ENCODE measurements at regions not wholly inside any gene's neighbourhood (a gene's known extent, or its start where the extent isn't known, plus 50 kb on each side); places are given as distances from the start of the nearest gene placed in this dataset.

GRCh38 chr13:103255587-103256301 lies 189.5 kb upstream of the SLC10A2 start:
- no peak for DNase-seq

DNA sequence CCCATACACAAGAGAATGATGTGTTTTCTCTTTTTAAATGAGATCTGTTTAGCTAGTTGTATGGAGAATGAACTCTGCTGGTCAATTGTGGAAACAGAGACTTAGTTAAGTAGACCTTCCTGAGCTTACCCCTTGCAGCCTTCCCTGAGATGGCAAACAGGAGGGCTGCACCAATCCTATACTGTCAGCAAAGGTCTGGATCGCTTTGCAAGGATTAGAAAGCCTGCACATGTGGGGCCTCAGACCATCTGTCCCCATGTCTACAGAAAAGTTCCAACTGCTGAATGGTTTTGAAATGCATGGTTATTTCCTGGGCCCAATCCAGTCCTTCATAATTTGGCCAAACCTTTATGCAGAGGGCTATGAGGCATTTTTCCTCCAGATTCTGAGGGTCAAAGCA lies 183.9 kb upstream of the SLC10A2 start:
- no peak for DNase-seq

GRCh38 chr13:103246581-103247200 lies 180.5 kb upstream of the SLC10A2 start:
- no peak for DNase-seq

- DNase-seq = no peak
Measured at GRCh38 chr13:103243495-103243894, 177.3 kb upstream of the SLC10A2 start.

DNA sequence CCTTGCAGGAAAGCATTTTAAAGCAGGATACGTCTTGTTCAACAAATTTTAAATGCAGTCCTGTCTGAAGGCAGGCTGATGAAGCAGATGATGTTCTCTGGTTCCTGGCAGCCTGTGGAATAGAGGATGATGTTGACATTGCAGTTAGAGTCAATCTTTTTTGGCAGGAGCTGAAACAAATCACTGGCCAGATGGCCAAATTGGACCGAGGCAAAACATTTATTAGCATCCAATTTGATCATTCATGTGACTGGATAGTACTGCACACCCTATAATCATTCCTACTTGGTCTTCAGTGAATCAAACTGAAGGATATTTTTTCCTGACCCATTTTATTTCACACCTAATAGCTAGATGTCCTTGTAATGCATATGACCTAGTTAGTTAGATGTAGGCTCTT lies 172.2 kb upstream of the SLC10A2 start:
- no peak for DNase-seq

GRCh38 chr13:103236213-103236612 lies 170.0 kb upstream of the SLC10A2 start:
- DNase-seq = no peak

GRCh38 chr13:103229674-103230073 lies 163.5 kb upstream of the SLC10A2 start:
- DNase-seq = no peak

DNA sequence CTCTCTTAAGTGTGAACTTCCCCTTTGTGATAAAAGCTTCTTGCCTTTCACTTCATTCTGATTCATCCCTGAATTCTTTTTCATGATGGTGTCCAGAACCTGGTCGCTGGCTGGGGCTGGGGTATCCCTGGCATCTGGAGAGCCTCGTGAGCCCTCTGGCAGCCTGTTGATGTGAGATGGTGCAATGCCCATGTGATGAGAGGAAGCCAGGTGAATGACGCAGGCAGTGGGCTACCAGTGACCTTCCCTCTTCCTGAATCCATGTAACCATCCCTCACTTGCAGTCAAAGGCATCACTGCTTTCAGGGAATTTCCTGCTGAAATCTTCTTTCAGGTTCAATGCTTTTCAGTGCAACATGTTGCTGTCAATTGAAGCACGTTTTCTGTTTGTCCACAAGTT lies 158.6 kb upstream of the SLC10A2 start:
- DNase-seq = no peak

GRCh38 chr13:103222683-103223082 lies 156.5 kb upstream of the SLC10A2 start:
- DNase-seq = no peak

DNA sequence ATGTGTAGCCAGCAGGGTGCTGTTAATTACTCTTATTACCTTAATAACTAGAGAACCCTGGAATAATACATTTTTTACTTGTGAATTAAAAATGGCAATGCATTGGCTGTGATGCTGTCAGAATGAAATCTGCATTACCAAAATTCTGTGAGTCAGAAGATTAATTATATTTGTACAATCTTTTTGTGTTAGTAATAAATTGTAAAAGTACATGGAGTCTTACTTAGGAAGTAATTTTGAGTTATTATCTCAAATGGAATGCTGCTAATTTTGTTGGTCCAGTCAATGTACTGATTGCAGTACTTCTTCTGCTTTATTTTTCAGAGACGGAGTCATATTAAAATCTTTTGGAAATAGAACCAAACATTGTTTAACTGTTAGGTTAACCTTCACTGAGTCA lies 152.0 kb upstream of the SLC10A2 start:
- DNase-seq = no peak

DNA sequence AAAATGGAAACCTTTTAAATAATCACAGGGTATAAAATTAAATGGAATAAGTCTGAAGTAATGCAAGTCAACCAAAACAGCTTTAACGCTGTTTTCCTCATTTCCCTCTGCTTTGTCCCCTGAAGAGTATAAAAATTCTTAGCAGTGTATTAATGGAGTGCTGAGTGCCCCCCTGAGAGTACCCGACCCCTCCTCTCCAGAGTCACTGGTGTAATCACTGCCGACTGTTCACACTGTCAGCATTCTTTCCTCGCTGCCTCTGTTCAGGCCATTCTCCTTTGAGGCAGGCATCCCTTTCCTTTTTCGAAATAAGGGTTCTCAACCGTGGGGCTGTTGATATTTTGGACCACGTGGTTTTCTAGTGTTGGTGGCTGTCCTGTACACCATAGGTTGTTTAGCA lies 146.9 kb upstream of the SLC10A2 start:
- DNase-seq = no peak

DNA sequence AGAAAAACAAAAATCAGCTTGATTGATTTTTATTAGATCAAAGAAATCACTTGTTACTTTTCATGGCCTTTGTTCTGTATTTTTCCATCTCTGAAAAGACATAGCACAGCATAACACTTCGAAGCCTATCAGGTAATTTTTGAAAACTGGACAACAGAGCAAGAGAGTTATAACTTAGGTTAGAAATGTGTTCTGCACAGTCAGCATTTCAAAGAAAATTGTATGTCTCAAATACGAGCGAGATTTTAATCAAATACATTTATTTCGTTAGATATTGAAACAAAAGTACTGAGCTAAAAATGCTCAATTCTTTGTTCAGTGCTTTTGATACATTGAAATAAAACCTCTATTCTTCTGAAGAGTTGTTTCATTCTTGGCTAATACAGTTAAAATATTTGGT lies 144.1 kb upstream of the SLC10A2 start:
- no peak for DNase-seq

DNA sequence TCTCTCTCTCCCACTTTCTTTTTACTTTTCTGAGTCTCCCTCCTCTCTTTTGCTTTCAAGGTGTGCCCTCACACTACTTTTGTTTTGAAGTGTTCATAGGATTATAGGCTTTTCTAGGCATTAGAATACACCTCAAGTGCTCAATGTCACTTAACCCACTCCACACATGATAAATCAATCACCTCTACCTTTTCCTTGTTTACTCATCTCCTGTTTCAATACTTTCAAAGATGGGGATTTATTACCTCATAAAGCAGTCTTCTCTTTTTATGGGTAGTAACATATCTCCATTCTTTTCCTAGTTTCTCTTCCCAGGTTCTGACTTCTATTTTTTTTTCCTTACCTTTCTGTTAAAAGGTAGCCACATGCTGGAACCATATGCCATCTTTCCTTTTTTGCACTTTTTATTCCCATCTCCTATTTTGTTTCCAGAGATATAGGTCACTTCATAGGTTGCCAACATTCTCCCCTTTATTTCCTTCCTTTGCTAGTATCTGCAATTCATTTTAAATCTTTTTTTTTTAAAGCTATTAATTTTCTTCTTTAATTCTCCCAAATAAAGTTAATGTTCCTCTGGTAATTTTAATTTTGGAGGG lies 137.6 kb upstream of the SLC10A2 start:
- DNase-seq = no peak

DNA sequence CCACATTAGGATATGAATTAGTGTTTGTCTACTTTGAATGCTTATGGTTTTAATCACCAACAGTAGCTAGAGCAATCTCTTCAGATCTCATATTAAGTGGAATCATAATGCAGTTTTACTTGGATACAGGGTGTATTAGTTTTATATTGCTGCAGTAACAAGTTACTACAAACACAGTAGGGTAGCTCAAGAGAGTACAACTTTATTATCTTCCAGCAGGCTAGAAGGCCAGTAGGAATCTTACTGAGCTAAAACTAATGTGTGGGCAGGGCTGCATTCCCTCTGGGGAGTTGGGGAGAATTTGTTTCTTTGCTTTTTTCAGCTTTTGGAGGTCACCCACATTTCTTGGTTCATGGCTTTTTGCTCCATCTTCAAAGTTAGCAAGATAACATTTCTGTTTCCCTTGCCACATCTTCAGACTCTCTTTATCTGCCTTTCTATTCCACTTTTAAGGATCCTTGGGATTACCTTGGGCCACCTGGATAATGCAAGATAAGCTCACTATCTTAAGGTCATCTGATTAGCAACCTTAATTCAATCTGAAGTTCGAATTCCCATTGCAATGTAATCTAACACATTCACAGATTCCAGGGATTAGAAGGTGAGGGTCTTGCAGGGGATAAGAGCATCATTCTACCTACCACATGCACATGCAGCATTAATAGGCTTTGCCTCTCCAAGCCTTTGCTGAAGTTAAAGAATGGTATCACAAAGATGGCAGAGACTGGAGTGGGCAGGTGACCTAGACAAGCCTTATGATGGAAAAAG lies 134.1 kb upstream of the SLC10A2 start:
- no peak for DNase-seq

- no peak for DNase-seq
Measured at GRCh38 chr13:103199380-103200088, 133.3 kb upstream of the SLC10A2 start.

DNA sequence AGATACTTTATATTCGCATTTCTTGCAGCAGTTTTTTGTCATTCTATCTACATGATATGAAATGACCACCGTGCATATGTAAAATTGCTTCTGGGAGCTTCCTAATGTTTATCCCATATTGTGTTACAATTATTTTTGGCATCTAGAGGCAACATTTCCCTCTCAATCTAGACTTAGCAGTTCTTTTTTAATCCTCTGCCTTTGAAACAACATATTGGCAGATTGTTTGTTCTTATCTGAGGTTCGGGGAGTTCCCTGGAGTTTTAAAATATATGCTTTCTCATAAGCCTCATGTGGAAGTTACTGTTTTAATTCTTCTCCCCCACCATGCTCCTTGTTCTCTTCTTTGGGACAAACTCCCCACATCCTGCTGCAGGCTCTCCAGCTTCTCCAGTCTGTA lies 130.1 kb upstream of the SLC10A2 start:
- no peak for DNase-seq

GRCh38 chr13:103195762-103196161 lies 129.5 kb upstream of the SLC10A2 start:
- no peak for DNase-seq

DNA sequence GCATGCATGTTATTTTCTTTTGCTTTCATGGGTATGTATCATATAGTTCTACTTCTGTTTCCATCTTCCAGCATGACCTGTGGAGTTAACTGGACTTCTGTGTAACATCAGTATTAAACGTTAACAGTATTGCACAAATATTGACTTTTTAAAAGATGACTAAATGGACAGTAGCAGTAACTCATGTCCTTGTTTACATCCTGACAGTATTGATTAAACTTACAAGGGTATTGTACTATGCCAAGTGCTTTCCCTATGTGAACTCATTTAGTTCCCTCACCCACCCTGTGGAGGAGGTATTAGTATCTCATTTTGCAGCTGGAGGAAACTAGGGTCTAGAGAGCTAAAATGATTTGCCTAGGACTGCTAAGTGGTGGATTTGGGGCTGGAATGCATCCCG lies 128.7 kb upstream of the SLC10A2 start:
- no peak for DNase-seq

DNA sequence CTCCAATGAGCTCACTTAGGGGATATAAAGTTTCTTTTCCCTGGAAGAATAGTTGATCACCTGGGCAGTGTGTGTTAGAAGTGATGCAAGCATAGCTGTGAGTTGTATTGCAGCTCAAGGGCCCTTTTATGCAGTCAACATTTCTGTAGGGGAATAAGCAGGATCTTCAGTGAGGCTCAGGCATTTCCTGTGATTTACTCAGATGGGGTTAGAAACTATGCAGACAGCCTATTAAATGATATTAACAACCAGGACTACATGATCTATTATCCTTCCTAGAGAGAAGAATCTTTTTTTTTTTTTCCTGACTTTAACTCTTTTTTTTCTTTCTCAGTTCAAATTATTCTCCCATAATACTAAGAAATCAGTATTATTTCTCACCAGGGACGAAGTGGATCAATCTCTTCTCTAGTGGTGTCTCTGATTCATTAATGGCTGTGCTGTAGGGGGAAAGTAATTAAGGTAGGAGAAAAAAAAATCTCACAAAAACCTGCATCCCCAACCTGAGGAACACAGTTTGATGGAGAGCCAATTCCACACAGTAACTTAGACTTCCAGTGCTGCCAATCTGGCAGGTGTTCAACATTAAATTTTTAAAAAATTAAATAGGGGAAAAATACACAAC lies 126.4 kb upstream of the SLC10A2 start:
- DNase-seq = no peak

- DNase-seq = no peak
Measured at GRCh38 chr13:103190841-103191240, 124.6 kb upstream of the SLC10A2 start.

DNA sequence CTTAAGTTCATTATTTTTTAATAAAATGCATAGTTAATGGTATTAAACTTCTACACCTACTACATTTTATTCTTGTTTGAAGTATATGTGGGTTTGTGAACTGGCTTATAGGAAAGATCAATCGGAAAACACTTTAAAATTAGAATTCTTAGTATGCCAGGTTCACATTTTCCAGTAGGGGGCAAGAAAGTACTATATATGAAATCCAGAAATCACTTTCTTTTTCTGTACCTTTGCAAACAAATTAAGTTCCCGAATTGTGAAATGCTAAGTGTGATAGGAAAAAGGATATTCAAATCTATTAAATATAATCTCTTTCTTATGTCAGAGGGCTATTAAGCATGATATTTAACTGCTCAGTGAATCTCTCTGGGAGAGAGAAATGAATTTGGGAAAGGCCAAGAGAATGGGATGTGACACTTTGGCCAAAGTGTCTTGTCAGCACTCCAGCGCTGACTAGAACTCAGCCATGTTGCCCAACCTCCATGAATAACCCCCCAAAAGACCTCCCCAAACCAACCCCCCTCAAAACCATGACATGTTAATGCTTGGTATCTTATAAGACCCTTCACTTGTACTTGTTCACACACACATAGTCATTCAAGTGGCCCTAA lies 122.6 kb upstream of the SLC10A2 start:
- DNase-seq = peak; percentile 2 to 48

DNA sequence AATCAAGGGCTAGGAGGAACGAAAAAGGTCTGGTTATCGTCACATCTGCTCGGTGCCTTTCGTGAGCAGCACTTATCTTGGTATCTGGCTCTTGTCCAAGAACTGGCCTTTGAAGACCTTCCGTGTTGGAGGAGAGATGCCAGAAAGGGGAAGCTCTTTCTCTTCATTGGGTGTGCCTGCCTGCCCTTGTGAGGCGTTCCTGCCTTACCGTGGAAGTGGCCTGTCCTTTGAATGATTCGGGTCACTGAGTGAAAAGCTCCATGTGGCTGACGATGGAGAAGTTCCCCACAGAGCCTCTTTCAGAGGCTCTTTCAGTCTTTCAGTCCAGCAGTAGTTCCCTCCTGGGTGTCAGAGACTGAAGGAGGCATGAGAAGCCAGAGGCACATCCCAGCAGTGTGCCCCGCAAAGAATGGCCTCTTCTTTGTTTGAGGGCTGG lies 121.5 kb upstream of the SLC10A2 start:
- DNase-seq = peak in 1 of 2 experiments; percentile 15
